ENCODE measurements at regions not wholly inside any gene's neighbourhood (a gene's known extent, or its start where the extent isn't known, plus 50 kb on each side); places are given as distances from the start of the nearest gene placed in this dataset.

- DNase-seq: no peak
Observed at GRCh38 chr16:26189536-26189935, 497.8 kb downstream of the HS3ST4 start.

DNA sequence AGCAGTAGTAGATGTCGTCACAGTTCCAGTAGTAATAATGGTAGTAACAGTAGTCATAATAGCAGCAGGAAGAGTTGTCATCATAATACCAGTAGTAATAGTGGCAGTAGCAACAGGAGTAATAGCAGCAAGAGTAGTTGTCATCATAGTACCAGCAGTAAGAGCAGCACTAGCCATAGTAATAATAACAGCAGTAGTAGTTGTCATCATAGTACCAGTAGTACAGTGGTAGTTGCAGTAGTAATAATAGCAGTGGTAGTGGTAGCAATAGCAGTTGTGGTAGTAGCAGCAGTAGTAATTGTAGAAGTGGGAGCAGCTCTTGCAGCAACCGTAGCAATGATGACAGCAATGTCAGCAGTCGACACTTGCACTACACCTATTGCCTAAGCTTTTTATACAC lies 502.8 kb downstream of the HS3ST4 start:
- no peak for DNase-seq

DNA sequence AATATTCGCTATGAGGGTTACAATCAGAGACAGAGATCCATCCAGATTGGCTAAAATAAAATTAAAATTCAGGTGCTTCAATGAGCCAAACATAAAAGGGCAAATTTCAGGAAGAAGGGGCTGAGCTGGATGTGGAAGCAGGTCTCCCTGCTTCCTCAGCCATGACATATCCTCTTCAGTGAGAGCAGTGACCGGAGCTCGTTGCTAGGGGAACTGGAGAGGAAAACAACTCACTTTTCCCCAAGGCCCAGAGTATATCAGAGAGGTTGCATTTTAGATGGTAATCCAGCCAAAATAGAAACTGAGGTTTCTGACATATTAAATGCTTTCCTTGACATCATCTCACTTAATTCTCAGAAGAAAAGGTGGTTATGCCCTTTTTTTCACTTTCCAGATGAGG lies 503.5 kb downstream of the HS3ST4 start:
- DNase-seq: no peak

DNA sequence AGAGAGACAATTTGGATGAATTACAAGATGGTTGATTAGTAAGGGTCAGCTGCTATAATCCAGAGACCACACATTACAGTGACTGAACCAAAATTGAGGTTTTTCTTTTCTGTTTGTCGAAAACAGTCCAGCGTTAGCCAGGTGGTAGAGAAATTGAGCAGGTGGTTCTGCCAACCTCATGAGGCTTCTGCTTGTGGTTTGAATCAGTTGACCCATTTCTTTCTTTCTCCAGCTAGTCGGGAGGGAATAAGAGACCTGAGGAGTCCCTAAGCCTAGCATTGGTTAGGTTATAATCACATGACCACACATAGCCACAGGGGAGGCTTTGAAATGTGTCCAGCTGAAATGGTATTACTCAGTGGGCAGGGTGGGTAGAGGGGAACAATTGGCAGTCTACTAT lies 504.6 kb downstream of the HS3ST4 start:
- no peak for DNase-seq

DNA sequence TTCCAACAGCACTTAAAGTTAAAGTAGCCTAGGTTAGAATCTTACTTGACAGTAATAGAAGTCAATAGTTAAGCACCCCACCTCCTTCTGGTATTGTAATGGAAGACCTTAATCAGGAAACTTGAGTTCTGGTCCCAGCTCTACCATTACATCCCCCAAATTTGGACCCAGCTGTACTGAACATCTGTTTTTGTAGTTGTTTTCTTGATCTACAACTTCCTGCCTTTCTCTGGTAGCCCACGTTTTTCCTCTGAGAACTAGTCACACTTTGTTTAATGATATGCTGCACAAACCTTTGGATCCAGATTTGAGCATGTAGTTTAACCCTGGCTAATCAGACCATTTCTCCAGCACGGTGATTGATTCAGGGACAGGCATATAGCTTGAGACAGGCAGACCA lies 505.0 kb downstream of the HS3ST4 start:
- DNase-seq: no peak

- DNase-seq: no peak
Observed at GRCh38 chr16:26197707-26198106, 505.9 kb downstream of the HS3ST4 start.

DNA sequence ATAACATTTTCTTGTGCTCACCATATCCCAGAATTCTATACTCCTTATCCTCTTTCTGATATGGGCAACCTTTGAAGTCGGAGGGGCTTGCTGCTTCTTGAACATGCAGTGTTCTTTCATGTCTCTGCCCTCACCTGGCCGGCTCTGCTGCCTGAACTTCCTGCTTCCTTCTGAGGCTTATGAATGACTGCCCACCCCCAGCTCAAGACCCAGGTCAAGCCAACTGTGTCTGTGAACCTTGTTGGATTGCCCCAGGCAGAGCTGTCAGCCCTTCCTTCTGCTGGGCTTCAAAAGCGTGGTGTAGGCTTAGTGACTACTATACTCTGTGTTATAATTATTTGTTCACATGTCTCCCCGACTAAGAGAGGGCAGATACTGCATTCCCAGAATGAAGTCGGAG lies 506.5 kb downstream of the HS3ST4 start:
- DNase-seq: no peak

GRCh38 chr16:26204138-26204537 lies 512.4 kb downstream of the HS3ST4 start:
- DNase-seq: no peak

DNA sequence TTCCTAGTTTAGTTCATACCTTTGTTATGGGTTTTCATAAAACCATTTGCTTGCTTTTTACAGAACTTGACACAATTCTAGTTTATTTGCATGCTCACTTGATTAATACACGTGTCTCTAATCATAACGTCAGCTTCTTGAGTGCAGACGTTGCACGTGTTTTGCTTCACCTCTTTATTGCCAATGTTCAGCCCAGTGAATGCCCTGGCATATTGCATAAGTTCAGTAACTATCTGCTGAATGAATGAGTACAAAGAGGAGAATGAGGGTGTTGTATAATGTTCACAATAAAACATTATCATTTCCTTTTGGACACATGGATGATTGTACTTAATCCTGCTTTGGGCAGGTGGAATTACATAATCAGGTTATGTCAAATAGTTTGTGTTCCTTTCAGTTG lies 519.8 kb downstream of the HS3ST4 start:
- DNase-seq: no peak

GRCh38 chr16:26212599-26212998 lies 520.8 kb downstream of the HS3ST4 start:
- no peak for DNase-seq

- no peak for DNase-seq
Observed at GRCh38 chr16:26214581-26215174, 522.9 kb downstream of the HS3ST4 start.

DNA sequence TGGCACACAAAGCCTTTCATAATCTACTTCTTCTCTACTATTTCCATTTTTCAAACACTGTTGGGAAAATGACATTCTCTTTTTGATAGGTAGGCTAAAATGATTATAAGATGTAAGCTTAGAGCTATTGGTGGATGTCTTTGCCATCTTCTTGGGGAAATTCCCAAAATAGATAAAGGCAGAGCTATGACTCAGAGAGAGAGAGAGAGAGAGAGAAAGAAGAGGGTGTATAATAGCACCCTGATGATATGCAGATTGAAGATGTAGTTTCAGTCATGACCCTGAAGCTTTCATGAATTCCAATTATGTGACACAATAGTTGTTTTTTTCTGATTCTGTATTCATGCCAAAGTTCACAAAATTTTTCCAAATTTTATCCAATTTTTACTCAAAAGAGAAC lies 529.1 kb downstream of the HS3ST4 start:
- DNase-seq: no peak

GRCh38 chr16:26231647-26232046 lies 539.9 kb downstream of the HS3ST4 start:
- no peak for DNase-seq

DNA sequence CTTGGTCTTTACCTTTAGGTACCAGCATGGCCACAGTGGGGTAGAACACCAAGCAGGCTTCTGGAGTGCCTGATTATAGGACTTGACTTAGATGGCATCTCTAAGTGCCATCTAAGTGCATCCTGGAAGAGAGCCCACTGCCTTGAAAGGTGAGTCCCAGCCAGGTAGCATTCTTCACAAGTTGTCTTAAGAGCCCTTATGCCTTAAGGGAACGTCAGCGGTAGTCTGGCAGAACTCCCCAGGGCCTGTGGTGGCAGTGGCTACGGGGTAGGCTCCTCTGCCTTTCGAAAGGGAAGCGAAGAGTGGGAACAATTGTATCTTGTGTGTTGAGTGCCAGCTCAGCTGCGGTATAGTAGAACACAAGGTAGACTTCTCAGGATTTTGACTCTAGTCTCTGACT lies 549.0 kb downstream of the HS3ST4 start:
- no peak for DNase-seq

- DNase-seq: no peak
Observed at GRCh38 chr16:26247063-26247462, 555.3 kb downstream of the HS3ST4 start.

- no peak for DNase-seq
Observed at GRCh38 chr16:26252598-26252997, 560.8 kb downstream of the HS3ST4 start.

DNA sequence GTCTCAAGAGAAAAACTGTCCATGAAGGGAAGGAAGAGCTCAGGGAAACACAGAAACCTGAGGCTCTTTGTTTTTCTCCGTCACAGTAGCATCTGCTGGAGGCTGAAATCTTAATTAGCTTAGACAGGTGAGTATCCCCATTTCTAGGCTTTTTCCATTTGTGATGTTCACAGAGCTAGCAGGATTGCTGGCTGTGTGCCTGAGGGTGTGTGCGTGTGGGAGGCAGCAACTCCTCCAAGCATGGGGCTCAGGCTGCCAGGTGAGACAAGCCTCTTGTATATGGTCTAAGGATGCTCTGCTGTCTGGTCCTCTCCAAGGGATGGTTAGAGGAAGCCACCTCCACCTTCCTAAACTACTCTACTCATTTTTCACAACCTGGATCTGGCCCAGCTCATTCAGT lies 569.9 kb downstream of the HS3ST4 start:
- DNase-seq: no peak

GRCh38 chr16:26263406-26263805 lies 571.6 kb downstream of the HS3ST4 start:
- no peak for DNase-seq

- no peak for DNase-seq
Observed at GRCh38 chr16:26267641-26268040, 575.9 kb downstream of the HS3ST4 start.

DNA sequence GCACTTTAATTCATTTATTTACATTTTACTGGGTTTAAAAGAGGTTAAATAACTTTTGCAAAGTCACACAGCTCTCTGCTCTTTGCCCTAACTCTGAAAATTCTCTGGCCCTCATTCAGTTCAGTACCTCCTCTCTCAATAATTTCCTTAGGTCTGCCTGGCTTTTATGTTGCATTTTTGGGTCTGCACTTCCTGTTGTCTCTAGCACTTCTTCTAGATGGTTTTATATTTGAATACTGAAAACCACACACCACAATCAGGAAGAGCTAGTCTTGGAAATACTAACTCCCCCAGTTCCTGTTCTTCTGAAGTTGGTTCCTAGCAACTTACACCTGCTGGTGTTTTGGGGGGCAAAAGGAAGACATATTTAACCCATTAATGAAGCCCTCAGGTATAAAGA lies 577.9 kb downstream of the HS3ST4 start:
- DNase-seq: no peak

DNA sequence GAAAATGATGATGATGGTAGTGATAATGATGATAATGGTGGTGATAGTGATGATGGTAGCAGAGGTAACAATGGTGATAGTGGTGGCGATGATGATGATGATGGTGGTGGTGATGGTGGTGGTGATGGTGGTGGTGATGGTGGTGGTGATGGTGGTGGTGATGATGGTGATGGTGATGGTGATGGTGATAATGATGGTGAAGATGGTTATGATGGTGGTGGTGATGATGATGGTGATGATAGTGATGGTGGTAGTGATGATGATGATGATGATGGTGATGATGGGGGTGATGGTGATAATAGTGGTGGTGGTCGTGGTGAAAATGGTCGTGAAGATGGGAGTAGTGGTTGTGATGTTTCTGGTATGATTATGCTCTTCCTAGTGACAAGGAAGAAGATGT lies 581.8 kb downstream of the HS3ST4 start:
- no peak for DNase-seq

GRCh38 chr16:26275021-26275590 lies 583.3 kb downstream of the HS3ST4 start:
- no peak for DNase-seq

GRCh38 chr16:26276289-26276688 lies 584.5 kb downstream of the HS3ST4 start:
- no peak for DNase-seq

DNA sequence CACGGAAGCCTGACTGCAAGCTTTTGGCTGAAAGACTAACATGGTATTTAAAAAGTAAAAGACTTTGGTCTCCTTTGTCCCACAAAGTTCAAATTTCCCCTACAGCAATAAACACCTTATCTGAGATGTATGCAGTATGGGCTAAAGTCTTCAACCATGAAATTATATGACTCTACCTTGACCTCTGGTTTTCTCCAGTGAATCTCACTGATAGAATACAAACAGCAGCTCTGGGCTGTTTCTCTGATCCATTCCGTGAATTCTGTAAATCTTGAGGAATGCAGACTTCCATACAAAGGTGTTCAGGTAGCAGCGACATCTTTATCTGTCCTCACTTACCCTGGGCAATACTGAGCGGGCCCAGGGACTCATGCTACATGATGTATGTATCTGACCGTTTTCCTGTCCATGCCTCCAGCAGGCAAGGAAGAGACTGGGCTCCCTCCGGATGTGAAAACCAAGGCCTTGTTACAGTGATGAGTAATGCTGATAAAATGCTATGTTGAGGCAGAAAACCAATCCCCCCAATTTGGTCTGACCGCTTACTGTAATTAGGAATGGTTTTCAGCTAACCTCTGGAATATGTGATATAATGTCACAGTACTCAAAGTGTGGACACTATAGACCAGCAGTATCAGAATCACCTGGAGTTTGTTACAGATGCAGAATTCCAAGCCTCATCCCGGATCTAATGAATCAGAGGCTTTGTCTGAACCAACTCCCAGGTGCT lies 589.8 kb downstream of the HS3ST4 start:
- DNase-seq: no peak
